H9 (cell line): ENCODE measurements at regions not wholly inside any gene's neighbourhood (a gene's known extent, or its start where the extent isn't known, plus 50 kb on each side); places are given as distances from the start of the nearest gene placed in this dataset.

Experiments used
- DNase-seq: peaks from one replicate; pipeline ENCODE4 v3.0.0-alpha.2; 2017
- H2AFZ ChIP-seq: one replicate; pipeline ENCODE4 v1.6.1; 2013; ENCODE audit warnings: mild to moderate bottlenecking, low read length, control low read depth, moderate library complexity
- H2AK5ac ChIP-seq: 2 replicates; pipeline ENCODE4 v1.6.1; 2013; ENCODE audit warnings: low read length, control low read depth, mixed read lengths; ENCODE audit not compliant: insufficient read length
- H2BK120ac ChIP-seq: one replicate; pipeline ENCODE4 v1.6.1; 2013; ENCODE audit warnings: low read depth, mild to moderate bottlenecking, low read length, control low read depth, inconsistent platforms; ENCODE audit not compliant: poor library complexity, severe bottlenecking
- H2BK12ac ChIP-seq: 2 replicates; pipeline ENCODE4 v1.6.1; 2013; ENCODE audit warnings: low read length, control low read depth, mixed read lengths, low read depth; ENCODE audit not compliant: insufficient read length
- H2BK15ac ChIP-seq: 2 replicates; pipeline ENCODE4 v1.6.1; 2013; ENCODE audit warnings: low read depth, low read length, control low read depth
- H2BK20ac ChIP-seq: one replicate; pipeline ENCODE4 v1.6.1; 2013; ENCODE audit warnings: low read depth, mild to moderate bottlenecking, low read length, control low read depth, inconsistent platforms; ENCODE audit not compliant: poor library complexity, severe bottlenecking
- H2BK5ac ChIP-seq: 2 replicates; pipeline ENCODE4 v1.6.1; 2013; ENCODE audit warnings: low read length, control low read depth, mixed read lengths; ENCODE audit not compliant: insufficient read length
- H3K14ac ChIP-seq: 2 replicates; pipeline ENCODE4 v1.6.1; 2013; ENCODE audit warnings: low read length, control low read depth; ENCODE audit not compliant: insufficient read depth
- H3K18ac ChIP-seq: 2 replicates; pipeline ENCODE4 v1.6.1; 2013; ENCODE audit warnings: low read depth, mild to moderate bottlenecking, mixed read lengths, low read length, control low read depth; ENCODE audit not compliant: insufficient read length
- H3K23ac ChIP-seq: 2 replicates; pipeline ENCODE4 v1.6.1; 2013; ENCODE audit warnings: low read length, control low read depth, mixed read lengths, low read depth; ENCODE audit not compliant: insufficient read length
- H3K23me2 ChIP-seq: 2 replicates; pipeline ENCODE4 v1.6.1; 2013; ENCODE audit warnings: low read depth, mild to moderate bottlenecking, mixed read lengths, low read length, control low read depth; ENCODE audit not compliant: insufficient read length, poor library complexity, severe bottlenecking
- H3K27ac ChIP-seq: 2 replicates; pipeline ENCODE4 v1.5.1; 2013; ENCODE audit warnings: low read length, control low read depth, mixed read lengths, low read depth; ENCODE audit not compliant: insufficient read length
- H3K27me3 ChIP-seq: 2 replicates; pipeline ENCODE4 v1.6.1; 2013; ENCODE audit warnings: low read length, control low read depth, inconsistent platforms; ENCODE audit not compliant: insufficient read depth
- H3K4ac ChIP-seq: 2 replicates; pipeline ENCODE4 v1.6.1; 2013; ENCODE audit warnings: low read depth, mild to moderate bottlenecking, control low read depth, inconsistent platforms, low read length, moderate library complexity
- H3K4me1 ChIP-seq: 2 replicates; pipeline ENCODE4 v1.6.1; 2013; ENCODE audit warnings: low read length, control low read depth, inconsistent platforms; ENCODE audit not compliant: insufficient read depth
- H3K4me2 ChIP-seq: 2 replicates; pipeline ENCODE4 v1.6.1; 2013; ENCODE audit warnings: low read length, control low read depth, mixed read lengths; ENCODE audit not compliant: insufficient read length, insufficient read depth
- H3K56ac ChIP-seq: 2 replicates; pipeline ENCODE4 v1.6.1; 2013; ENCODE audit warnings: low read depth, mild to moderate bottlenecking, mixed read lengths, low read length, control low read depth; ENCODE audit not compliant: insufficient read length
- H3K79me1 ChIP-seq: 2 replicates; pipeline ENCODE4 v1.6.1; 2013; ENCODE audit warnings: low read depth, mild to moderate bottlenecking, moderate library complexity, low read length, control low read depth, inconsistent platforms; ENCODE audit not compliant: insufficient read depth, poor library complexity, severe bottlenecking
- H3K79me2 ChIP-seq: 2 replicates; pipeline ENCODE4 v1.6.1; 2013; ENCODE audit warnings: low read length, control low read depth, inconsistent platforms; ENCODE audit not compliant: insufficient read depth
- H3K9ac ChIP-seq: 2 replicates; pipeline ENCODE4 v1.6.1; 2013; ENCODE audit warnings: low read length, control low read depth, mixed read lengths; ENCODE audit not compliant: insufficient read length; ENCODE audit errors: extremely low read depth
- H3K9me3 ChIP-seq: one replicate; pipeline ENCODE4 v1.6.1; 2013; ENCODE audit warnings: low read depth, low read length, inconsistent platforms; ENCODE audit not compliant: control insufficient read depth
- H3T11ph ChIP-seq: one replicate; pipeline ENCODE4 v1.6.1; 2013; ENCODE audit warnings: mild to moderate bottlenecking, low read length, control low read depth, inconsistent platforms
- H4K20me1 ChIP-seq: one replicate; pipeline ENCODE4 v1.6.1; 2013; ENCODE audit not compliant: control insufficient read depth, insufficient read length, insufficient read depth
- H4K5ac ChIP-seq: 2 replicates; pipeline ENCODE4 v1.6.1; 2013; ENCODE audit warnings: low read depth, mild to moderate bottlenecking, mixed read lengths, low read length, control low read depth; ENCODE audit not compliant: insufficient read length
- H4K8ac ChIP-seq: replicated peaks from 2 replicates; pipeline ENCODE4 v1.6.1; 2013; ENCODE audit warnings: low read length, control low read depth, mixed read lengths, low read depth; ENCODE audit not compliant: insufficient read length
- H4K91ac ChIP-seq: 2 replicates; pipeline ENCODE4 v1.6.1; 2013; ENCODE audit warnings: low read depth, mild to moderate bottlenecking, moderate library complexity, mixed read lengths, low read length, control low read depth; ENCODE audit not compliant: insufficient read length
- H3K27ac Mint-ChIP-seq, 3 experiments: 2 replicates in 2 of 3; 3 replicates in 1 of 3; pipeline ENCODE4 v1.8.0; 2020 to 2021; ENCODE audit warnings: mixed read lengths in 3 of 3, mild to moderate bottlenecking in 1 of 3, moderate library complexity in 1 of 3
- H3K27me3 Mint-ChIP-seq: 2 replicates; pipeline ENCODE4 v1.8.0; 2021; ENCODE audit warnings: low read depth, mild to moderate bottlenecking, moderate library complexity, mixed read lengths
- H3K36me3 Mint-ChIP-seq, 3 experiments: 2 replicates in 2 of 3; 3 replicates in 1 of 3; pipeline ENCODE4 v1.8.0; 2020 to 2021; ENCODE audit warnings: low read depth in 3 of 3, mixed read lengths in 3 of 3; ENCODE audit not compliant: insufficient read depth in 1 of 3
- H3K4me1 Mint-ChIP-seq, 2 experiments: 2 replicates each; pipeline ENCODE4 v1.8.0; 2020; ENCODE audit warnings: mixed read lengths in 2 of 2
- H3K4me3 Mint-ChIP-seq, 2 experiments: 2 replicates in 1 of 2; 3 replicates in 1 of 2; pipeline ENCODE4 v1.8.0; 2020 to 2021; ENCODE audit warnings: mild to moderate bottlenecking in 2 of 2, mixed read lengths in 2 of 2, moderate library complexity in 1 of 2
- H3K9me3 Mint-ChIP-seq, 2 experiments: 2 replicates in 1 of 2; 3 replicates in 1 of 2; pipeline ENCODE4 v1.8.0; 2020; ENCODE audit warnings: mild to moderate bottlenecking in 2 of 2, mixed read lengths in 2 of 2, moderate library complexity in 1 of 2
- CTCF ChIP-seq: fragments of 200-600 bp; sonication (generic); conservative IDR thresholded peaks from 3 replicates; pipeline ENCODE4 v1.8.0; 2021; ENCODE audit warnings: antibody characterized with exemption, mild to moderate bottlenecking

- Histone ChIP-seq H3K56ac (no peak overlapping the region), H2BK12ac (no peak overlapping the region), H4K5ac (no peak overlapping the region), H2BK120ac (no peak overlapping the region), H3T11ph (no peak overlapping the region), H3K27me3 (no peaks in the 10 kb centered on the region), H3K23ac (no peak overlapping the region), H3K9ac (no peak overlapping the region), H3K23me2 (no peaks in the 10 kb centered on the region), H3K79me2 (no peaks in the 10 kb centered on the region), H2BK5ac (no peak overlapping the region), H3K9me3 (no peaks in the 10 kb centered on the region), H3K14ac (no peak overlapping the region), H4K91ac (no peak overlapping the region), H3K18ac (no peak overlapping the region), H3K4me2 (no peak overlapping the region), H3K4me1 (no peaks in the 10 kb centered on the region), H2BK15ac (no peak overlapping the region), H4K8ac (no peak overlapping the region), H3K27ac (no peak overlapping the region), H2AK5ac (no peak overlapping the region), H3K79me1 (no peaks in the 10 kb centered on the region), H4K20me1 (no peaks in the 10 kb centered on the region), H2BK20ac (no peak overlapping the region), H2AFZ (no peak overlapping the region), H3K4ac (no peak overlapping the region)
- Mint-ChIP-seq H3K27me3 (no peaks in the 10 kb centered on the region), H3K27ac (no peak overlapping the region), H3K4me1 (no peaks in the 10 kb centered on the region), H3K36me3 (no peaks in the 10 kb centered on the region), H3K9me3 (no peaks in the 10 kb centered on the region), H3K4me3 (no peak overlapping the region)
- no peak for TF ChIP-seq CTCF
- no peak for DNase-seq
These were observed 524.9 kb upstream of the TMEFF2 start for GRCh38 chr2:192719629-192720028.
